ENCODE measurements at regions not wholly inside any gene's neighbourhood (a gene's known extent, or its start where the extent isn't known, plus 50 kb on each side); places are given as distances from the start of the nearest gene placed in this dataset.

DNA sequence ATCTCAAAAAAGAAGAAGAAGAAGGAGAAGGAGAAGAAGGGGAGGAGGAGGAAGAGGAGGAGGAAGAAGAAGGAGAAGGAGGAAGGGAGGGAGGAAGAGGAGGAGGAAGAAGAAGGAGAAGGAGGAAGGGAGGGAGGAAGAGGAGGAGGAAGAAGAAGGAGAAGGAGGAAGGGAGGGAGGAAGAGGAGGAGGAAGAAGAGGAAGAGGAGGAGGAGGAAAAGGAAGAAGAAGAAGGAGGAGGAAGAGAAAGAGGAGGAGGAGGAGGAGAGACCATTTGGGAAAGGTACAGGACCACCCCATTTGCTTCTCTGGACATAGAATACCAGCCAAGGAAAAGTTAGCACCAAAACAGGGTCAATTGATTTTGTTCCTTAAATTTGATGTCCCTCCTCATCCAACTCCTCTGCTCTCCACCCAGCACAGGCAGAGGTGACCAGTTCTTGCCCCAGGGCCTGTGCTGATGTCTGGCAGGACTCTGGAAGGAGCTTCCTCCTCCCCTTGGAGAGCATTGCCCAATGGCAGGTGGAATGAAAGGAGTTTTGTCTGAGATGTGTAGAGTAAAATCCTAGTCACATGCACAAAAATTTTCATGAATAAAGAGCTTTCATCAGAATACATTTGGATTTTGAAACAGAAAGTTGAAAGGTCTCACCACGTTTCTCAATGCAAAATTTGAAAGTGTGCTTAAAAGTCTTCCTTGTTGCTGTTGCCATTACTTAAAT is 182.9 kb downstream of the LY86 start:
- H3K4me3 ChIP-seq (ENCODE audit: low read depth, low read length): no peak overlapping the region
- POLR2A ChIA-PET: no interaction called here
- TF ChIP-seq, protein P1, sequence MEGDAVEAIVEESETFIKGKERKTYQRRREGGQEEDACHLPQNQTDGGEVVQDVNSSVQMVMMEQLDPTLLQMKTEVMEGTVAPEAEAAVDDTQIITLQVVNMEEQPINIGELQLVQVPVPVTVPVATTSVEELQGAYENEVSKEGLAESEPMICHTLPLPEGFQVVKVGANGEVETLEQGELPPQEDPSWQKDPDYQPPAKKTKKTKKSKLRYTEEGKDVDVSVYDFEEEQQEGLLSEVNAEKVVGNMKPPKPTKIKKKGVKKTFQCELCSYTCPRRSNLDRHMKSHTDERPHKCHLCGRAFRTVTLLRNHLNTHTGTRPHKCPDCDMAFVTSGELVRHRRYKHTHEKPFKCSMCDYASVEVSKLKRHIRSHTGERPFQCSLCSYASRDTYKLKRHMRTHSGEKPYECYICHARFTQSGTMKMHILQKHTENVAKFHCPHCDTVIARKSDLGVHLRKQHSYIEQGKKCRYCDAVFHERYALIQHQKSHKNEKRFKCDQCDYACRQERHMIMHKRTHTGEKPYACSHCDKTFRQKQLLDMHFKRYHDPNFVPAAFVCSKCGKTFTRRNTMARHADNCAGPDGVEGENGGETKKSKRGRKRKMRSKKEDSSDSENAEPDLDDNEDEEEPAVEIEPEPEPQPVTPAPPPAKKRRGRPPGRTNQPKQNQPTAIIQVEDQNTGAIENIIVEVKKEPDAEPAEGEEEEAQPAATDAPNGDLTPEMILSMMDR (IDR thresholded peaks at IDR 0.05; ENCODE audit: insufficient read depth, low read length, missing control alignments): no peak
- CTCF ChIA-PET: no interaction called here
- no peak for DNase-seq (ENCODE audit: low read depth, low spot score)

DNA sequence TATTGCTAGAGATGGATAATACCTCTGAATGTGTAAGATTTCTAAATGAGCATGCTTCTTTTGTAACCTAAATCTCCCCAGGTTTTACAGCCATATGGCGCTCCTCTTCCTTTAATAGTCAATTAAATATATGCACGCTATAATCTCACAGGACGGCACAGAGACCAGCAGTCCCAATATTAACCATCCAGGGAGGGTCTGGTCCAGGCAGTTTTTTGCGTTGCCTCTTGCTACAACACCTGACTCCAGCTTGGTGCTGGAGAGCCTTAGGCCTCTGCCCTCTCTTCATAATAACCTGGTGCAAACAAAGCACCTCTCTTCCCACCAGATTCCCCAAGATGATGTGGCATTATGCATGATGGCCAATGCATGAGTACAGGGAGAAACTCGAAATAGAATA is 183.4 kb downstream of the LY86 start:
- TF ChIP-seq, protein P1 (IDR thresholded peaks at IDR 0.05; ENCODE audit: insufficient read depth, low read length, missing control alignments): no peak
- no peak for DNase-seq (ENCODE audit: low read depth, low spot score)
- H3K4me3 ChIP-seq (ENCODE audit: low read depth, low read length): no peak overlapping the region
- POLR2A ChIA-PET: no interaction called here
- CTCF ChIA-PET: no interaction called here

DNA sequence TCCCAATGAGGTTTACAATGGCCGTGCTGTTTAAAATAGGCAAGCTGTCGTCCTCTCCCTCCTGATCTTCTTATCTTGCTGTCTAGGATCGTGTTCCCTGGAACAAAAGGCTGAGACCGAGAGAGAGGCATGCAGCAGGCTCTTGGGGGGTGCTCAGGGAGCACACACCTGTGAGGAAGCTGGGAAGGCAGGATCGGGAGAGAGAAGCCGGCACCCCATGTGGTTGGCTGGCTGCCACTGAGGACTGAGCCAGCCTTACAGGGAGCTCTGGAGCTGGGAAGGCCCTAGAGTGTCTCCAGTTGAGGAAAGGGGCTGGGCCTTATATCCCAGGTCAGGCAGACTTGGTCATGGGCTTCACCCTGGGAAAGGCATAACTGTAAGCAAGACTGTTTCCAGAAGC is 184.2 kb downstream of the LY86 start:
- ChIA-PET POLR2A (no interaction called here), CTCF (no interaction called here)
- no peak for DNase-seq (ENCODE audit: low read depth, low spot score)
- H3K4me3 ChIP-seq (ENCODE audit: low read depth, low read length): no peak overlapping the region
- TF ChIP-seq, protein P1 (IDR thresholded peaks at IDR 0.05; ENCODE audit: insufficient read depth, low read length, missing control alignments): no peak

DNA sequence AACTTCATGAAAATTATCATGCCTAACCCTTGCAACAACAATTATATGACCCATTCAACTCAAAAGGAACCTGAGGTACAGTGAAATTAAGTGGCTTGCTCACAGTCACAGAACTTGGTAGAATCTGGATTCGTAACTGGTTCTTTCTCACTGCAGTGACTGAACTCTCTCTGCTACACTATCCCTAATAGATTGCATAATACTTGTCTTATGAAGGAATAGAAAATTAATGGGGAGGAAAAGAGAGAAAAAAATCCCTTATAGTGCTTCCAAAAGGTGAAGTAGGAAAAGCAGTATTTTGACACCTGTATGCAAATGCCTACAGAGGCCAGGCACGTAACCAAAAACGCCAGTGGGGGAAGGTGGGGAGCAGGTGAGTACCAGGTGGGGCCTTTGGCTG is 186.6 kb downstream of the LY86 start:
- CTCF ChIA-PET: no interaction called here
- DNase-seq (ENCODE audit: low read depth, low spot score): no peak
- TF ChIP-seq, protein P1 (IDR thresholded peaks at IDR 0.05; ENCODE audit: insufficient read depth, low read length, missing control alignments): no peak
- no peak overlapping the region for H3K4me3 ChIP-seq (ENCODE audit: low read depth, low read length)
- POLR2A ChIA-PET: no interaction called here

DNA sequence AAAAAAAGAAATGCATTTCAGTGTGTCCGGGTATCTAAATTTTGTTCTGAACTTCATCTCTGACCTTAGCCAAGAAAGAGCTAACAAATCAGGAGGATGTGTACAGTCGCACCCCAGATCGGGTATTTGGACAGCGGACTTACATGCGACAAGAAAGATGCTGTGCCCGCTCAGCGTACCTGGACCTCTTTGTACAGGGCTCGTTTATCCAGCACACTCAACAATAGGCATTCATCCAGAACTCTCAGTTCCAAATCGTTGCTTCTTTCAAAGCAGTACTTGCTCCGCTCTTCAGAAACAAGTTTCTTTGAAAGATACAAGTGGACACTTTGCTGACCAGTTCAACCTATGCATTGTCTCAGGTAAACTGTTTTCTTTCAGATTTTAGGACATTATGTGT is 191.7 kb downstream of the LY86 start:
- CTCF ChIA-PET: no interaction called here
- DNase-seq (ENCODE audit: low read depth, low spot score): no peak
- POLR2A ChIA-PET: no interaction called here

DNA sequence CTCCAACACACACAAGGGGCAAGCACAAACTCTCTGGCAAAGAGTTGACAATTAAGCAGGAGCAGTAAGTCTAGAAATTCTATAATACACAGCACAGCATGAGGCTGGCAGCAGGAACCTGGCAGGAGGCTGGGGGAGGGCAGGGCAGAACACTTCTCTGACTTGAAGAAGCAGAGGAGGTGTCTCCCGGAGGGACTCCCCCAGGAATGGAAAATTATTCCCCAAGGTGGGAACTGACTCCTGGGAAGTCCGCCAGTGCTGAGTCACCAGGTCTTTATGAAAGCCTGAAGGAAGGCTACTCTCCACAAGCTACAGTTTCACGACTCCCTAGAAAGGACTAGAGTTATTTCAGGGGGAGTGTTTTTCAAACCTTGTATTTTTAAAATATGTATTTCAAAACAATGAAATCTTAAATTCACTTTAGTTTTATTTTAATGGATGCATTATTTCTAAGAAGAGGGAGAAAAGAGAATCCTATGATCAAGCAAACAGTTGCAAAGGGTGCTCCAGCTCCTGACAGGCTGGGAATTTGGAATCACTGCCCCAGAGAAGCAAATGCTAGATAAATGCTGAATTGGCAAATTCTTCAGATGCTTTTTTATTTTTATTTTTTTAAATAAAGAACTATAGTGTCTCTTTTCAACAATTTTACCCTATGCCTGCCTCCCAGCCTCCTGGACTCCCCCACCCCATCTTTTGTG is 192.8 kb downstream of the LY86 start:
- H3K4me3 ChIP-seq (ENCODE audit: low read depth, low read length): no peak overlapping the region
- TF ChIP-seq, protein P1 (IDR thresholded peaks at IDR 0.05; ENCODE audit: insufficient read depth, low read length, missing control alignments): no peak
- CTCF ChIA-PET: interaction anchor here (1.0 to 1.1 kb wide), 2 partner anchors 23 to 85 kb away, joined by 3 read pairs; no protein-coding TSS in a partner anchor
- POLR2A ChIA-PET: no interaction called here
- DNase-seq (ENCODE audit: low read depth, low spot score): peak; percentile 21

More for the DNA sequence above, 191.7 kb downstream of the LY86 start:
- TF ChIP-seq, protein P1 (IDR thresholded peaks at IDR 0.05; ENCODE audit: insufficient read depth, low read length, missing control alignments): no peak
- no peak overlapping the region for H3K4me3 ChIP-seq (ENCODE audit: low read depth, low read length)

Measured in AG04449 (cell line).